Ecto neural progenitor cell (in vitro differentiated cells): ENCODE measurements at regions not wholly inside any gene's neighbourhood (a gene's known extent, or its start where the extent isn't known, plus 50 kb on each side); places are given as distances from the start of the nearest gene placed in this dataset.
A peak's percentile ranks its signal among the peaks of the same experiment; 100 is the strongest.

ENCODE experiments used
- DNase-seq: peaks from one replicate; pipeline ENCODE4 v3.0.0-alpha.2; 2018; ENCODE audit warnings: low spot score

GRCh38 chr2:118239284-118239683, 151.0 kb downstream of the INSIG2 start:
- DNase-seq, result peak; percentile 13

DNA sequence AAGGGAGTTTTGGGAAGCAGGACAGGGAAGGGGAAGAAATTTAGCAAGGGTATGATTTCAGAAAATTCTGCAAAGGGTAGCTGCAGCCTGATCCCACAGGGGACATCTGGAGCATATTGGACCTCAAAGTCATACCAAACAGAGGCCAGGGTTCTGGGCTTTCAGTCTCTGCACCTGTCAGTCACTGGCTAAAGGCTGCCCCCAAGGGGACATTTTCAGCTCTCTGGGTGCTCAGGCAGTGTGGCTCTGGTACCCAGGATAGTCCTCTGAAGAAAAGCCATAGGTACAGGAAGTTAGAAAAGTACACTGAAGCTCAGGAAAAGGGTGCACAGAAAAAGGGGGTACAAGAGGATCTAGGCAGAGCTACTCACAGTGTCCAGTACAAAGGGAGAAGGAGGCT, 149.2 kb downstream of the INSIG2 start:
- DNase-seq, result peak; percentile 29

DNA sequence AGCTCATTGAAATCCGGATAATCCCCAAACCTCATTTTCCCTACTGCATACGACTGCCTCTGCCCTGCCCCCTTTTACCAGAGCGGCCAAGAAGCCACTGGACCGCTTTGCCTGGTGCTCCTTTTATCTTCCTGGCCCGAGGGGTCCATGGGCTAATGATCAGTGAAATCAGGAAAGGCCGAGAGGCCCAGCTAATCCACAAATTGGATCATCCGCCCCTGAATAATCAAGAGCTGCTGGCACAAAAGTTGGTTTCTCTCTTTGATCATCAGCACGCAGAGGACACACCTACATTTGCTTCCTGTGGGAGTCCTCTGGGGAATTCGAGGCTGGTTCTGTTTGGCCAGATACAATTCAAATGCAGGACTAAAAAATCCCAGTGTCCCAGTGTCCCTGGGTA, 144.5 kb downstream of the INSIG2 start:
- DNase-seq, result peak; percentile 67

- DNase-seq, result no peak
Measured at GRCh38 chr2:118232391-118232790, 144.1 kb downstream of the INSIG2 start.

GRCh38 chr2:118231759-118232158, 143.5 kb downstream of the INSIG2 start:
- peak; percentile 37 for DNase-seq

- peak; percentile 34 for DNase-seq
Measured at GRCh38 chr2:118227698-118228508, 139.6 kb downstream of the INSIG2 start.

DNA sequence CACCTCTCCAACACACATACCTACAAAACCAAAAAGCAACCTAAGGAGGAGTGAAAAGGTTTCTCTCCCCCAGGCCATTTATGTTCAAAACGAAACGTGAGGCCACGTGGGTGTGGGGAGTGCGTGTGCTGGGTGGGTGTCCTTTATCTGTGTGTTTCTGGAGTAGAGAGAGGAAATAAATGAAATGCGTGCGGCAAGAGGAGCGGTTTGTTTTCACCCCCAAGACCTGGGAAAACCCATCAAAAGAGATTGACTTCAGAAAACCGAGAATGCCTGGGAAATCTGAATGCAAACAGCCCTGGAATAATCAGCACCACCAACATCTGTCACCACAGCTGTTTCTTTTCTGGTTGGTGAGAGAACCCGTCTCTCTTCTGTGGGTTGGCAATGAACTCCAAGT, 137.4 kb downstream of the INSIG2 start:
- peak; percentile 43 for DNase-seq

DNA sequence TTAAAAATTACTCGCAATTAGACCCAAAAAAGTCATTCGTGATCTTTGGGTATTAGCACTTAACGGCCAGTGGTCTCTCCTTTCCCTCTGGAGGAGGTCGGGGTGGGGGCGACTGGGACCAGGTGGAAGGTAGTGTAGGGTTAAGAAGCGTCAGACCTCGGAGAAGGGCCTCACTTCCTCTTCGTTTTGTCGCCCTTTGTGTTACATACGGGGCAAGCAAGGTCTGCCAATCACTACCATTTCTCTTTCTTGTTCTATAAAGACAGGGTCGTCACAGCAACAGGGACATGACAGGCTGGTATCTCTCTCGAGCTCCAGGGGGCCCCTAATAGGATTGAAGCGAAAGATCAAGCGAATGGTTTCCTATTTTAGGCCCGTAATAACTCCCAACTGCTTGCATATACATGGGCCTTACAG, 136.6 kb downstream of the INSIG2 start:
- DNase-seq, result peak; percentile 83

- peak; percentile 76 for DNase-seq
Measured at GRCh38 chr2:118223992-118224894, 136.0 kb downstream of the INSIG2 start.

DNA sequence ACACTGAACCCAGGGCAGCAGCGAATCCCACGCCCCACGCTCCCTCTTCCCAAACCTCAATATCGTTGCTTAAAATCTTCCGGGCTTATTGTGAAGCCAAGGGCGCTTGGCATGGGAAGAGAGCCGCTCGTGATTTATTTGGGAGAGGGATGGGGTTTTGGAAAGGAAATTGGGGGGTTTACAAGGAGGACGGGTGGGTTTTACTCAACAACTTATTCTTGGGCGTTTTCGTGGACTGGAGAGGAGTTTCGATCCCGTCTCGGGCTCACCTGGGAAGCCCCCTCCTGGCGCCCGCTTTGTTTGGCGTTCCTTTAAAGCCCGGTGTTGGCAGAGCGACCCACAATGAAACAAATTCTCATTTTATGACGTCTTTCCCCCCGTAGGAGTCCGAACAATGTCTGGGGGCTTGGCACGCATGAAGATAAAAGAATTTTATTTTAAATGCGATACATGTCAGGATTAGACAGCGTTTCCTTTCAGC, 135.3 kb downstream of the INSIG2 start:
- DNase-seq, result peak; percentile 52

- DNase-seq, result no peak
Measured at GRCh38 chr2:118222672-118223421, 134.6 kb downstream of the INSIG2 start.

- DNase-seq, result no peak
Measured at GRCh38 chr2:118222273-118222594, 134.0 kb downstream of the INSIG2 start.

- DNase-seq, result no peak
Measured at GRCh38 chr2:118221536-118222272, 133.4 kb downstream of the INSIG2 start.

GRCh38 chr2:118219611-118220010, 131.3 kb downstream of the INSIG2 start:
- DNase-seq, result no peak

DNA sequence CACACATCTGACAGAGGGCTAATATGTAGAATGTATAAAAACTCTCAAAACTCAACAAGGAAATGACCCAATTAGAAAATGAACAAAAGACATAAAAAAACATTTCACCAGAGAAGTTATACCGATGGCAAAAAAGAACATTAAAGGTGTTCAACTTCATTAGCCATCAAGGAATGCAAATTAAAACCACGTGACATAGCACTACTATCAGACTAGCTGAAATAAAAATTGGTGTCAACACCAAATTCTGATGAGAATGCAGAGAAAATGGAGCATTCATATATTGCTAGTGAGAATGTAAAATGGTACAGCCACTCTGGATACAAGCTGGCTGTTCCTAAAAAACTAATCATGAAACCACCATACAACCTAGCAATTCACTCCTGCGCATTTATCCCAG, 128.0 kb downstream of the INSIG2 start:
- no peak for DNase-seq

- DNase-seq, result no peak
Measured at GRCh38 chr2:118209727-118210126, 121.5 kb downstream of the INSIG2 start.

GRCh38 chr2:118207889-118208288, 119.6 kb downstream of the INSIG2 start:
- DNase-seq, result no peak

DNA sequence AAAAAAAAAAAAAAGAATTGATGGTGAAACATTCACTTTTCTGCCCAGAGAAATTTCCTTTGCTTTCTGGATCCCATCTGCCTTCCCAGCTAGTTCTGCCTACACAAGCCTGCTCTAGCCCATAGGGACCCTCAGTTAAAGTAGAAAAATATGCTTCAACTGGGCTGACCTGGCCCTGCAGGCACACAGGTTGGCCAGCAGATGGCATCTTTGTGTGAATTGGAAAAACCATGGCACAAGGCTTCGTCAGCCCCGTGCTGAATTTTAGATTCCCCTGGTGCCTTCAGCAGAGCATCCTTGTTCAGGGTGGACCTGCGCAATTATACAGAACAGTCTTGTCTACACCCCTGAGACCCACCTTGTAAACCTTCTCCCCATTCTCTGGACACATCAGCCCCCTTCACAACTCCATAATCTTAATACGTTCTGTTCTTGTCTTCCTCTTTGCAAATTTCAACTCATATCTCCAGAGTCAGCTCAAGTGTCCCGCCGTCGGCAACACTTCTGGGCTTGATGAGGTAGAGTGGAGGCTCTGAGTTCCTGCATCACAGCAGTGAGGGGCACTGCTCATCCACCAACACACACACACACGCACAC, 114.5 kb downstream of the INSIG2 start:
- DNase-seq, result peak; percentile 66

DNA sequence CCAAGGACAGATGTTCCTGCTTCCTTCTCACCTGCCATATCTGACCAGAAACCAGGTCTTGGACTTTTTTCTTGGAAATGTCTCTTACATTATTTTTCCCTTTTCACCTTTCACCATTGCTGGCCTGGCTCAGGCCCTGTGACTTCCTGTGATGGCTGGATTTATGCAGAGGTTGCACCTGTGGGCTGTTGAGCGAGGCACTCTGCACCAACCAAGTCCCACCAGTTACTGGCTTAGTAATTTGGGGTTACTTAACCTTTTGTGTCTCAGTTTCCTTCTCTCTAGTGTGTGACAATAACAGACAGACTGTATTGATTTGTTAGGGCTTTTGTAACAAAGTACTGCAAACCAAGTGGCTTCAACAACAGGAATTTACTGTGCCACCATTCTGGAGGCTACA, 110.0 kb downstream of the INSIG2 start:
- no peak for DNase-seq

DNA sequence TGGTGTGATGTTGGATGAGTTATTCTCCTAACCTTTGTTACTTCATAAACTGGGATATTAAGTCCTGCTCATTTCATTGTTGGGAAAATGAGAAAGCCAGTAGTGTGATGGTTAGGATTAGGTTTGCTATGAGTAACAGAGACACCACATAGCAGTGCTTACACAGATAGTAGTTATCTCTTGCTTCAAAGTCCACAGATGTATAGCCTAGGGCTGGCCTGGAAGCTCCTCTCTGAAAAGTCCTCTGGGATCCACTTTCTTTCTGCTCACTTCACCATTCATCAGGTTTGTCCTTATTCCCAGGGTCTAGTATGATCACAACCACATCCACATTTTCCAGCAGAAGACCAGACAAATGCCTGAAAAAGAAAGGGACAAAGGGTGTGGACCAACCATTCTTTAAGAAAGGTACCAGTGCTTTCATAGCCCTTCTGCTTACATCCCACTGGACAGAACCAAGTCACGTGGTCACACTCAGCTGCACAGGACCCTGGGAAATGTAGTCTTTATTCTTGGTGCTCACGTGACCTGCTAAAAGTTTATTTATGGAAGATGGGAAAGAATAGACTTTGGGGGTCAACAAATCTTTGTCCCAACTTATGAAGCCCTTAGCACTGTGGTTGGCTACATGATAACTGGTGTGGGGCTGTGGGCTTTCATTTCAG, 108.9 kb downstream of the INSIG2 start:
- no peak for DNase-seq

- no peak for DNase-seq
Measured at GRCh38 chr2:118190474-118190873, 102.2 kb downstream of the INSIG2 start.
